B cell (primary cell): ENCODE measurements at regions not wholly inside any gene's neighbourhood (a gene's known extent, or its start where the extent isn't known, plus 50 kb on each side); places are given as distances from the start of the nearest gene placed in this dataset.

Experiments used
- ATAC-seq: fragments of 200-7000 bp; cut with Tn5 transposase; one replicate; pipeline ENCODE4 v1.10.0; 2021; ENCODE audit warnings: low read depth, mild to moderate bottlenecking, moderate number of reproducible peaks, moderate library complexity
- CTCF ChIA-PET: fragments of 350-600 bp; sonication (Branson Sonifier 250); formaldehyde crosslinking; loops from one replicate; lab custom pipeline; 2021; ENCODE audit warnings: antibody characterized with exemption, inconsistent platforms; lab: Charles Lee
- POLR2A ChIA-PET: fragments of 350-600 bp; sonication (Branson Sonifier 250); formaldehyde crosslinking; loops from one replicate; lab custom pipeline; 2021; ENCODE audit warnings: antibody characterized with exemption; lab: Charles Lee
- DNase-seq: peaks from one replicate; pipeline ENCODE4 v3.0.0; 2013
- H2AFZ ChIP-seq: 2 replicates; pipeline ENCODE4 v1.6.1; 2012; ENCODE audit warnings: mild to moderate bottlenecking, low read depth, low read length; ENCODE audit not compliant: insufficient read depth, poor library complexity, severe bottlenecking
- H3K27ac ChIP-seq, 2 donors: 1 replicate in 1 of 2; 2 replicates in 1 of 2; pipeline ENCODE4 v1.5.1; 2012 to 2013; ENCODE audit warnings: low read length in 2 of 2, mild to moderate bottlenecking in 2 of 2, moderate library complexity in 1 of 2
- H3K27me3 ChIP-seq, 4 experiments: fragments of 200-600 bp in 1 of 4; sonication (generic) in 1 of 4; replicated peaks in 1 of 4; 1 replicate in 2 of 4; 2 replicates in 2 of 4; pipeline versions ENCODE4 v1.6.1 to v1.7.0; 2013 to 2016; ENCODE audit warnings: low read length in 3 of 4, mild to moderate bottlenecking in 2 of 4, mixed read lengths in 1 of 4, moderate library complexity in 1 of 4; ENCODE audit not compliant: insufficient read depth in 4 of 4, control insufficient read depth in 3 of 4; ENCODE audit errors: control extremely low read depth in 1 of 4
- H3K36me3 ChIP-seq, 2 experiments: replicated peaks in 1 of 2; 1 replicate in 1 of 2; 2 replicates in 1 of 2; pipeline versions ENCODE4 v1.6.1 to v1.7.1; 2013; ENCODE audit warnings: low read length in 1 of 2; ENCODE audit not compliant: insufficient read depth in 2 of 2, control insufficient read depth in 1 of 2; ENCODE audit errors: control extremely low read depth in 1 of 2, extremely low read depth in 1 of 2
- H3K4me1 ChIP-seq, 2 donors: fragments of 200-600 bp in 1 of 2; sonication (generic) in 1 of 2; 1 replicate in 1 of 2; 2 replicates in 1 of 2; pipeline versions ENCODE4 v1.5.1 to v1.6.1; 2013 to 2017; ENCODE audit warnings: low read length in 2 of 2; ENCODE audit not compliant: control insufficient read depth in 2 of 2, insufficient read depth in 2 of 2
- H3K4me2 ChIP-seq: replicated peaks from 2 replicates; pipeline ENCODE3; 2012; ENCODE audit warnings: mild to moderate bottlenecking, low read depth, low read length; ENCODE audit not compliant: poor library complexity, severe bottlenecking
- H3K4me3 ChIP-seq, 5 experiments: fragments of 200-600 bp in 1 of 5; sonication (generic) in 1 of 5; 1 replicate in 3 of 5; 2 replicates in 2 of 5; pipeline versions ENCODE4 v1.5.1 to v1.7.0; 2011 to 2016; ENCODE audit warnings: low read length in 4 of 5, mild to moderate bottlenecking in 4 of 5, low read depth in 2 of 5, control low read depth in 1 of 5, moderate library complexity in 1 of 5; ENCODE audit not compliant: insufficient read depth in 1 of 5; ENCODE audit errors: control extremely low read depth in 1 of 5, extremely low read depth in 1 of 5
- H3K79me2 ChIP-seq: fragments of 200-600 bp; sonication (generic); one replicate; pipeline ENCODE4 v1.6.0; 2016; ENCODE audit warnings: low read length; ENCODE audit not compliant: control insufficient read depth, insufficient read depth
- H3K9ac ChIP-seq: fragments of 200-600 bp; sonication (generic); 2 replicates; pipeline ENCODE4 v1.6.1; 2017; ENCODE audit warnings: mild to moderate bottlenecking, low read length, moderate library complexity
- H3K9me3 ChIP-seq, 3 donors: one replicate each; pipeline versions ENCODE4 v1.6.1 to v1.7.1; 2013; ENCODE audit warnings: low read length in 2 of 3; ENCODE audit not compliant: control insufficient read depth in 2 of 3, insufficient read depth in 1 of 3; ENCODE audit errors: control extremely low read depth in 1 of 3
- H4K20me1 ChIP-seq: 2 replicates; pipeline ENCODE4 v1.6.0; 2012; ENCODE audit warnings: mild to moderate bottlenecking, low read length; ENCODE audit not compliant: insufficient read depth, control insufficient read depth, poor library complexity, severe bottlenecking
- H3K27ac Mint-ChIP-seq: one replicate; pipeline ENCODE4 v1.8.0; 2021; ENCODE audit warnings: mixed read lengths
- H3K27me3 Mint-ChIP-seq: one replicate; pipeline ENCODE4 v1.8.0; 2021; ENCODE audit warnings: mixed read lengths
- H3K4me1 Mint-ChIP-seq: one replicate; pipeline ENCODE4 v1.8.0; 2021; ENCODE audit warnings: mixed read lengths
- H3K4me3 Mint-ChIP-seq: one replicate; pipeline ENCODE4 v1.8.0; 2021; ENCODE audit warnings: mixed read lengths
- H3K9me3 Mint-ChIP-seq: one replicate; pipeline ENCODE4 v1.8.0; 2022; ENCODE audit warnings: mixed read lengths; ENCODE audit not compliant: insufficient read depth
- EZH2 ChIP-seq: IDR thresholded peaks from 2 replicates; pipeline ENCODE4 v1.6.1; 2012; ENCODE audit warnings: borderline replicate concordance, low read depth, mild to moderate bottlenecking, moderate library complexity, low read length; ENCODE audit not compliant: insufficient read depth, poor library complexity, severe bottlenecking
- WGBS: methylation state at CpG from one replicate; pipeline ENCODE4 v1.1.5; 2013; ENCODE audit warnings: missing lambda C conversion rate; ENCODE audit not compliant: insufficient coverage; 5-methylcytosine and 5-hydroxymethylcytosine counted together
- intact Hi-C: fragments of 100-400 bp; cut with micrococcal nuclease; formaldehyde crosslinking; loops from one replicate; pipeline ENCODE4 v1.10.0; 2022
- TF ChIP-seq, protein P1 (sequence below): fragments of 200-600 bp; IDR thresholded peaks from one replicate; pipeline ENCODE4 v1.8.0; 2022; ENCODE audit warnings: antibody characterized with exemption, mild to moderate bottlenecking

DNA sequence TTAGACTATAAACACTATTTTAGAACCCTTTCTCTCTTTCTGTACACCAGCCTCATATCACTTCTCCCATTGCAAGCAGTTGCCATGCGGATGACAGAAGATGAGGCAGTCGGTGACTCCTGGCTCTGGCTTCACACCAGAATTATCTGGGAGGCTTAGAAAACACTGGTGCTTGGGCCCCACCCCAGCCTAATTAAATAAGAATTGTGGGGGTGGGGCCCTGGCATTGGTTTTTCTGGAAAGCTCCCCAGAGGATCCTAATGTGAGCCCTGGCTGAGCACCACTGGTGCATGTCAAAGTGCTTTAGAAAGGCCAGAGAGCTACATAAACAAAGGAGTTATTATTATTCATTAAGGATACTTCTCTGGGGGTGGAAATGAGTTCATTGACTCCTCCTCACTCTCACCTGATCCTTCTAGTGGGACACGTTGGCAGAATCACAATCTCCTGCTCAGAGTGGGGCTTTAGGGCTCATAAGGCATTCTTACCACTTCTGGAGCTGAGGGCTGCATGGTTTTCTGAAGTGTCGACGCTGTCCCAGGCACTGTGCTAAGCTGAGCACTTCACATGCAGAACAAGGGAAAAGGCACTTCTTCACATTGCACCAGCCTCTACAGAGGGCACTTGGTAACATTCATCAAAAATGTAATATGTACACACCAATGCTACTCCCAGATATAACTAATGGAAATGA is 188.5 kb upstream of the TLE3 start:
- ATAC-seq (no peak), DNase-seq (no peak)
- Histone ChIP-seq H3K27me3 (peaks cover 0 to 4% (median 0%) of the 10 kb centered on the region in 4 experiments), H3K9me3 (peaks cover 0 to 3% (median 0%) of the 10 kb centered on the region in 3 donors), H3K4me1 (peaks cover 27 to 41% of the 10 kb centered on the region in 2 donors), H2AFZ (no peak overlapping the region), H3K27ac (no peak overlapping the region), H4K20me1 (no peaks in the 10 kb centered on the region), H3K79me2 (no peaks in the 10 kb centered on the region), H3K4me3 (no peak overlapping the region), H3K36me3 (no peaks in the 10 kb centered on the region), H3K4me2 (no peak overlapping the region), H3K9ac (no peak overlapping the region)
- Mint-ChIP-seq H3K4me3 (no peak overlapping the region), H3K4me1 (peaks cover 50% of the 10 kb centered on the region), H3K27ac (no peak overlapping the region), H3K9me3 (no peaks in the 10 kb centered on the region), H3K27me3 (no peaks in the 10 kb centered on the region)
- TF ChIP-seq, protein P1, sequence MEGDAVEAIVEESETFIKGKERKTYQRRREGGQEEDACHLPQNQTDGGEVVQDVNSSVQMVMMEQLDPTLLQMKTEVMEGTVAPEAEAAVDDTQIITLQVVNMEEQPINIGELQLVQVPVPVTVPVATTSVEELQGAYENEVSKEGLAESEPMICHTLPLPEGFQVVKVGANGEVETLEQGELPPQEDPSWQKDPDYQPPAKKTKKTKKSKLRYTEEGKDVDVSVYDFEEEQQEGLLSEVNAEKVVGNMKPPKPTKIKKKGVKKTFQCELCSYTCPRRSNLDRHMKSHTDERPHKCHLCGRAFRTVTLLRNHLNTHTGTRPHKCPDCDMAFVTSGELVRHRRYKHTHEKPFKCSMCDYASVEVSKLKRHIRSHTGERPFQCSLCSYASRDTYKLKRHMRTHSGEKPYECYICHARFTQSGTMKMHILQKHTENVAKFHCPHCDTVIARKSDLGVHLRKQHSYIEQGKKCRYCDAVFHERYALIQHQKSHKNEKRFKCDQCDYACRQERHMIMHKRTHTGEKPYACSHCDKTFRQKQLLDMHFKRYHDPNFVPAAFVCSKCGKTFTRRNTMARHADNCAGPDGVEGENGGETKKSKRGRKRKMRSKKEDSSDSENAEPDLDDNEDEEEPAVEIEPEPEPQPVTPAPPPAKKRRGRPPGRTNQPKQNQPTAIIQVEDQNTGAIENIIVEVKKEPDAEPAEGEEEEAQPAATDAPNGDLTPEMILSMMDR: no peak
- TF ChIP-seq EZH2: no peak
- intact Hi-C loops: loop anchor here (10.0 kb wide), 1 partner anchor 609 kb away; the partner anchor contains the start of genes LRRC49 and THAP10
- ChIA-PET POLR2A (no interaction called here), CTCF (interaction anchor here (0.8 to 1.6 kb wide), 4 partner anchors 17 to 33 kb away, joined by 3 read pairs; no protein-coding TSS in a partner anchor)
- WGBS: 98% methylated on average over 4 of the region's 5 CpGs
